ENCODE measurements at regions not wholly inside any gene's neighbourhood (a gene's known extent, or its start where the extent isn't known, plus 50 kb on each side); places are given as distances from the start of the nearest gene placed in this dataset.

DNA sequence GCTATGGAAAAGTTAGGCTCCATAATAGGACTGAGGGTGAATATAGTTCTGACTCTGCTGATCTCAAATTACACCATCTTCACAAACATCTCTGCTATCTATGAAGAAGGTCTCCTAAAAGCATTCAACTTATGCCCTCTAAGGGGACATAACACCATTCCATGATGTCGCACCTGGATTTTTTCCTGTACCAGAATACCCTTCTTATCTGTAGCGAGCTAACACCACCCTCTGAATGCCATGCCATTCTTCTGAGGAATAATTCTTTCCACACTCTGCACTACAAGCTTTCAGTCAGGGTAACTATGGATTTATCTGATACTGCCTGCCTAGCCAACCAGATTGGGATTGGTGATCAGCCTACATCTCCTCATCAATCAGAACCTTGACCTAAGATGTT, 203.8 kb downstream of the PTPRC start:
- TF ChIP-seq, protein P1, sequence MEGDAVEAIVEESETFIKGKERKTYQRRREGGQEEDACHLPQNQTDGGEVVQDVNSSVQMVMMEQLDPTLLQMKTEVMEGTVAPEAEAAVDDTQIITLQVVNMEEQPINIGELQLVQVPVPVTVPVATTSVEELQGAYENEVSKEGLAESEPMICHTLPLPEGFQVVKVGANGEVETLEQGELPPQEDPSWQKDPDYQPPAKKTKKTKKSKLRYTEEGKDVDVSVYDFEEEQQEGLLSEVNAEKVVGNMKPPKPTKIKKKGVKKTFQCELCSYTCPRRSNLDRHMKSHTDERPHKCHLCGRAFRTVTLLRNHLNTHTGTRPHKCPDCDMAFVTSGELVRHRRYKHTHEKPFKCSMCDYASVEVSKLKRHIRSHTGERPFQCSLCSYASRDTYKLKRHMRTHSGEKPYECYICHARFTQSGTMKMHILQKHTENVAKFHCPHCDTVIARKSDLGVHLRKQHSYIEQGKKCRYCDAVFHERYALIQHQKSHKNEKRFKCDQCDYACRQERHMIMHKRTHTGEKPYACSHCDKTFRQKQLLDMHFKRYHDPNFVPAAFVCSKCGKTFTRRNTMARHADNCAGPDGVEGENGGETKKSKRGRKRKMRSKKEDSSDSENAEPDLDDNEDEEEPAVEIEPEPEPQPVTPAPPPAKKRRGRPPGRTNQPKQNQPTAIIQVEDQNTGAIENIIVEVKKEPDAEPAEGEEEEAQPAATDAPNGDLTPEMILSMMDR (conservative IDR thresholded peaks at IDR 0.05 in 1 of 2, IDR thresholded peaks at IDR 0.05 in 1 of 2; ENCODE audit: extremely low read depth in 1 of 2, insufficient read depth in 1 of 2, low read depth in 1 of 2, low read length in 2 of 2), result no peak
- no peak for TF ChIP-seq EZH2 (IDR thresholded peaks at IDR 0.05; ENCODE audit: borderline replicate concordance, low read length)
